ENCODE measurements at regions not wholly inside any gene's neighbourhood (a gene's known extent, or its start where the extent isn't known, plus 50 kb on each side); places are given as distances from the start of the nearest gene placed in this dataset.

GRCh38 chr17:70987867-70988340, 818.6 kb downstream of the KCNJ2 start:
- in situ Hi-C loops (cut with HindIII; ENCODE audit: low sequenced_read_pairs), result no loop called here
- DNase-seq (ENCODE audit: low read depth), result no peak

DNA sequence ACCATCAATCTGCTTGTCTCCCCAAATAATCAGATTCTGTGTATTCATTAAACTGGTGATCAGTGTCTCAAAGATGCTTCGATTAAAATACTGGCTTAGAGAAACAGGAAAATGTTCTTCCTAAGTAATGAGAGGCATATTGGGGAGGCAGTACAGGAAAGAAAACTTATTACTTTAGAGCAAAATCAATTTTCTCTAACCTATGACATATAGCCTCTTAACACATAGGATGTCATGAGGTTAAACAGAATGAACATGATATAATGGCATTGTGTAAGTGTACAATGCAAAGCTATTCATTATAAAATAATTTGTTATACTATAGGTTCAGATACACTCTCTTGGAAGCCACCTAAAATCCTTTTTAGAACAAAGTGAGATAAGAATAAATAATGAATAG, 819.3 kb downstream of the KCNJ2 start:
- TF ChIP-seq, protein P1, sequence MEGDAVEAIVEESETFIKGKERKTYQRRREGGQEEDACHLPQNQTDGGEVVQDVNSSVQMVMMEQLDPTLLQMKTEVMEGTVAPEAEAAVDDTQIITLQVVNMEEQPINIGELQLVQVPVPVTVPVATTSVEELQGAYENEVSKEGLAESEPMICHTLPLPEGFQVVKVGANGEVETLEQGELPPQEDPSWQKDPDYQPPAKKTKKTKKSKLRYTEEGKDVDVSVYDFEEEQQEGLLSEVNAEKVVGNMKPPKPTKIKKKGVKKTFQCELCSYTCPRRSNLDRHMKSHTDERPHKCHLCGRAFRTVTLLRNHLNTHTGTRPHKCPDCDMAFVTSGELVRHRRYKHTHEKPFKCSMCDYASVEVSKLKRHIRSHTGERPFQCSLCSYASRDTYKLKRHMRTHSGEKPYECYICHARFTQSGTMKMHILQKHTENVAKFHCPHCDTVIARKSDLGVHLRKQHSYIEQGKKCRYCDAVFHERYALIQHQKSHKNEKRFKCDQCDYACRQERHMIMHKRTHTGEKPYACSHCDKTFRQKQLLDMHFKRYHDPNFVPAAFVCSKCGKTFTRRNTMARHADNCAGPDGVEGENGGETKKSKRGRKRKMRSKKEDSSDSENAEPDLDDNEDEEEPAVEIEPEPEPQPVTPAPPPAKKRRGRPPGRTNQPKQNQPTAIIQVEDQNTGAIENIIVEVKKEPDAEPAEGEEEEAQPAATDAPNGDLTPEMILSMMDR (IDR thresholded peaks at IDR 0.05; ENCODE audit: low read depth, low read length, missing control alignments), result no peak
- in situ Hi-C loops (cut with HindIII; ENCODE audit: low sequenced_read_pairs), result no loop called here
- H3K4me3 ChIP-seq (ENCODE audit: low read depth, low read length), result no peak overlapping the region
- DNase-seq (ENCODE audit: low read depth), result no peak

More at GRCh38 chr17:70987867-70988340, 818.6 kb downstream of the KCNJ2 start:
- TF ChIP-seq, protein P1 (IDR thresholded peaks at IDR 0.05; ENCODE audit: low read depth, low read length, missing control alignments), result no peak
- no peak overlapping the region for H3K4me3 ChIP-seq (ENCODE audit: low read depth, low read length)

GRCh38 chr17:70989280-70989679, 819.9 kb downstream of the KCNJ2 start:
- TF ChIP-seq, protein P1 (IDR thresholded peaks at IDR 0.05; ENCODE audit: low read depth, low read length, missing control alignments), result no peak
- H3K4me3 ChIP-seq (ENCODE audit: low read depth, low read length), result no peak overlapping the region
- DNase-seq (ENCODE audit: low read depth), result peak; percentile 6
- in situ Hi-C loops (cut with HindIII; ENCODE audit: low sequenced_read_pairs), result no loop called here

DNA sequence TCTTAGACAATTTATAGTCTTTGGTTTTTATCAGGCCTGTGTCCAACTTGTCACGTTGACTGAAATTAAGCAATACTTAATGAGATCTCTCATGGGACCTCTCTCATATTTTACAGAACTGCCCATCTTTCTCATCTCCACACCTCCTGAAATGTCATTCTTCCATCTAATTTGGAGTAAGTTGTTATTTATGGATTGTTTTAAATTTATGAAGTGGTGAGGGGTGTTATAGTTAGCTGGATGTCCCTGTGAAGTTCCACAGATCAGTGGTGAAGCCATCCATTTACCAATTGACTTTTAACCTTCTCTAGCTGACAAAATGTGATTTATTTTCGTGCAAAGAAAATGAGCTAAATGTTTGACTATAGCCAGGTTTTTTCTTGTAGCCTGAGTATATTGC, 824.9 kb downstream of the KCNJ2 start:
- no peak overlapping the region for H3K4me3 ChIP-seq (ENCODE audit: low read depth, low read length)
- DNase-seq (ENCODE audit: low read depth), result no peak
- in situ Hi-C loops (cut with HindIII; ENCODE audit: low sequenced_read_pairs), result no loop called here
- TF ChIP-seq, protein P1 (IDR thresholded peaks at IDR 0.05; ENCODE audit: low read depth, low read length, missing control alignments), result no peak

DNA sequence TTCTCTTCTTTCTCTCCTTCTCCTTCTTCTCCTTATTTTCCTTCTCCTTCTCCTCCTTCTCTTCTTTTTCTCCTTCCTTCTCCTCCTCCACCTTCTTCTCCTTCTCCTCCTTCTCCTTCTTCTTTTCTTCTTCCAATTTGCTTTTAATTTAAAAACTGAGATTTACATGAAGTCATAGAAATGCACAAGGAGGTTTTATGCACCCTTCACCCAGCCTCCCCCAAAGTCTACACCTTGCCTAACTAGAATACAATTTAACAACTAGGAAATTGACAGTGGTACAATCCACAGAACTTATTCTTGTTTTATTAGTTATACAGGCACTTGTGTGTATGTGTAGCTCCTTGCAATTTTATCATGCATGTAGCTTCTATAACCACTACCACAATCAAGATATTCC, 826.7 kb downstream of the KCNJ2 start:
- in situ Hi-C loops (cut with HindIII; ENCODE audit: low sequenced_read_pairs), result no loop called here
- DNase-seq (ENCODE audit: low read depth), result no peak
- no peak overlapping the region for H3K4me3 ChIP-seq (ENCODE audit: low read depth, low read length)
- TF ChIP-seq, protein P1 (IDR thresholded peaks at IDR 0.05; ENCODE audit: low read depth, low read length, missing control alignments), result no peak

GRCh38 chr17:71003736-71004135, 834.4 kb downstream of the KCNJ2 start:
- H3K4me3 ChIP-seq (ENCODE audit: low read depth, low read length), result no peak overlapping the region
- TF ChIP-seq, protein P1 (IDR thresholded peaks at IDR 0.05; ENCODE audit: low read depth, low read length, missing control alignments), result no peak
- no peak for DNase-seq (ENCODE audit: low read depth)
- in situ Hi-C loops (cut with HindIII; ENCODE audit: low sequenced_read_pairs), result no loop called here

DNA sequence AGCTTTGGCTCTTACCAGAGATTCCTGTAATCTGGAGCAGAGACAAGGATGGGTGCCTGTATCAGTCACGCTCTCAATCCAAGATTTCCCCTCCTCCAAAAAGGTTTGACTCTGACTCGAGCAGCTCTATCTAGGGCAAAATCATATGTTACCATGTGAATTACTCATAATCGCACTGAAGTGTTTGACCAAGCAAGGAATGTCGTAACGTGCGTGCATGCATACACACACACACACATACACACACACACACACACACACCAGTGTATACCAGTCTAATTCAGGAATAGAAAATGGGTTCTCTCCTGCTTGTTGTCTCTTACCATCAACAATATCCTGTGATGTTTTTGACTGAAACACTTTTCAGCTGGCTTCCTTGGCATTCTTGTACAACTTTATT, 835.1 kb downstream of the KCNJ2 start:
- no peak for DNase-seq (ENCODE audit: low read depth)
- TF ChIP-seq, protein P1 (IDR thresholded peaks at IDR 0.05; ENCODE audit: low read depth, low read length, missing control alignments), result no peak
- no peak overlapping the region for H3K4me3 ChIP-seq (ENCODE audit: low read depth, low read length)
- in situ Hi-C loops (cut with HindIII; ENCODE audit: low sequenced_read_pairs), result no loop called here

All from astrocyte of the cerebellum (primary cell).